Osteoblast (primary cell): ENCODE measurements at regions not wholly inside any gene's neighbourhood (a gene's known extent, or its start where the extent isn't known, plus 50 kb on each side); places are given as distances from the start of the nearest gene placed in this dataset.

ENCODE experiments used
- DNase-seq: peaks from one replicate; pipeline ENCODE4 v3.0.0; 2011; ENCODE audit warnings: low spot score, mixed read lengths; ENCODE audit not compliant: insufficient read length; ENCODE audit errors: missing footprints
- H2AFZ ChIP-seq: 2 replicates; pipeline ENCODE4 v1.6.0; 2011; ENCODE audit warnings: mild to moderate bottlenecking, low read length
- H3K27ac ChIP-seq: 2 replicates; pipeline ENCODE4 v1.5.1; 2011; ENCODE audit warnings: mild to moderate bottlenecking, low read depth, low read length, moderate library complexity
- H3K27me3 ChIP-seq: 2 replicates; pipeline ENCODE4 v1.6.0; 2012; ENCODE audit warnings: mild to moderate bottlenecking, control low read depth, inconsistent platforms, low read length, moderate library complexity; ENCODE audit not compliant: insufficient read depth
- H3K36me3 ChIP-seq: 2 replicates; pipeline ENCODE4 v1.5.1; 2011; ENCODE audit warnings: mild to moderate bottlenecking, low read length, control low read depth, moderate library complexity; ENCODE audit not compliant: insufficient read depth
- H3K4me1 ChIP-seq: 2 replicates; pipeline ENCODE4 v1.5.1; 2011; ENCODE audit warnings: mild to moderate bottlenecking, low read length, control low read depth, moderate library complexity; ENCODE audit not compliant: insufficient read depth
- H3K4me2 ChIP-seq: 2 replicates; pipeline ENCODE4 v1.6.0; 2011; ENCODE audit warnings: mild to moderate bottlenecking, low read length; ENCODE audit not compliant: insufficient read depth
- H3K4me3 ChIP-seq: fragments of 200-600 bp; sonication (generic); 3 replicates; pipeline ENCODE4 v1.5.1; 2012; ENCODE audit warnings: mild to moderate bottlenecking, low read length, inconsistent platforms; ENCODE audit not compliant: insufficient read depth
- H3K79me2 ChIP-seq: 2 replicates; pipeline ENCODE4 v1.6.0; 2012; ENCODE audit warnings: mild to moderate bottlenecking, low read length, control low read depth, inconsistent platforms; ENCODE audit not compliant: insufficient read depth
- H3K9me3 ChIP-seq: 2 replicates; pipeline ENCODE4 v1.5.1; 2011; ENCODE audit warnings: low read depth, low read length, control low read depth
- H4K20me1 ChIP-seq: 2 replicates; pipeline ENCODE4 v1.6.0; 2012; ENCODE audit warnings: mild to moderate bottlenecking, low read length, control low read depth; ENCODE audit not compliant: insufficient read depth
- CTCF ChIP-seq: IDR thresholded peaks from 2 replicates; pipeline ENCODE4 v1.5.1; 2011; ENCODE audit warnings: mild to moderate bottlenecking, low read depth, low read length, moderate library complexity; ENCODE audit errors: extremely low read depth

- Histone ChIP-seq H3K4me1 (no peaks in the 10 kb centered on the region), H2AFZ (no peak overlapping the region), H3K36me3 (no peaks in the 10 kb centered on the region), H3K27me3 (no peaks in the 10 kb centered on the region), H3K9me3 (peaks cover 2% of the 10 kb centered on the region), H3K27ac (no peak overlapping the region), H3K4me2 (no peak overlapping the region), H4K20me1 (no peaks in the 10 kb centered on the region), H3K4me3 (no peak overlapping the region), H3K79me2 (no peaks in the 10 kb centered on the region)
- no peak for DNase-seq
- no peak for TF ChIP-seq CTCF
Measured at GRCh38 chr3:68033867-68034266, 379.5 kb upstream of the SUCLG2 start.

GRCh38 chr3:68032209-68032608 lies 377.8 kb upstream of the SUCLG2 start:
- Histone ChIP-seq H3K36me3 (no peaks in the 10 kb centered on the region), H3K4me2 (no peak overlapping the region), H4K20me1 (no peaks in the 10 kb centered on the region), H2AFZ (no peak overlapping the region), H3K27ac (no peak overlapping the region), H3K9me3 (peaks cover 2% of the 10 kb centered on the region), H3K27me3 (no peaks in the 10 kb centered on the region), H3K4me1 (no peaks in the 10 kb centered on the region), H3K4me3 (no peak overlapping the region), H3K79me2 (no peaks in the 10 kb centered on the region)
- DNase-seq = no peak
- TF ChIP-seq CTCF = no peak

- no peak for DNase-seq
- H3K79me2 ChIP-seq = no peaks in the 10 kb centered on the region
- no peaks in the 10 kb centered on the region for H3K9me3 ChIP-seq
- H3K27me3 ChIP-seq = no peaks in the 10 kb centered on the region
- no peak overlapping the region for H3K27ac ChIP-seq
- no peaks in the 10 kb centered on the region for H3K4me1 ChIP-seq
- TF ChIP-seq CTCF = no peak
- H2AFZ ChIP-seq = no peak overlapping the region
- no peaks in the 10 kb centered on the region for H3K36me3 ChIP-seq
- no peak overlapping the region for H3K4me3 ChIP-seq
- H3K4me2 ChIP-seq = no peak overlapping the region
- no peaks in the 10 kb centered on the region for H4K20me1 ChIP-seq
Measured at GRCh38 chr3:68025189-68025588, 370.8 kb upstream of the SUCLG2 start.

- no peak for DNase-seq
- no peak overlapping the region for H3K4me3 ChIP-seq
- no peaks in the 10 kb centered on the region for H3K79me2 ChIP-seq
- no peaks in the 10 kb centered on the region for H3K9me3 ChIP-seq
- TF ChIP-seq CTCF = no peak
- H3K4me1 ChIP-seq = no peaks in the 10 kb centered on the region
- no peaks in the 10 kb centered on the region for H4K20me1 ChIP-seq
- no peak overlapping the region for H3K27ac ChIP-seq
- no peak overlapping the region for H2AFZ ChIP-seq
- no peaks in the 10 kb centered on the region for H3K27me3 ChIP-seq
- H3K4me2 ChIP-seq = no peak overlapping the region
- no peaks in the 10 kb centered on the region for H3K36me3 ChIP-seq
Measured at GRCh38 chr3:68019876-68020275, 365.5 kb upstream of the SUCLG2 start.
